ENCODE measurements at regions not wholly inside any gene's neighbourhood (a gene's known extent, or its start where the extent isn't known, plus 50 kb on each side); places are given as distances from the start of the nearest gene placed in this dataset.

DNA sequence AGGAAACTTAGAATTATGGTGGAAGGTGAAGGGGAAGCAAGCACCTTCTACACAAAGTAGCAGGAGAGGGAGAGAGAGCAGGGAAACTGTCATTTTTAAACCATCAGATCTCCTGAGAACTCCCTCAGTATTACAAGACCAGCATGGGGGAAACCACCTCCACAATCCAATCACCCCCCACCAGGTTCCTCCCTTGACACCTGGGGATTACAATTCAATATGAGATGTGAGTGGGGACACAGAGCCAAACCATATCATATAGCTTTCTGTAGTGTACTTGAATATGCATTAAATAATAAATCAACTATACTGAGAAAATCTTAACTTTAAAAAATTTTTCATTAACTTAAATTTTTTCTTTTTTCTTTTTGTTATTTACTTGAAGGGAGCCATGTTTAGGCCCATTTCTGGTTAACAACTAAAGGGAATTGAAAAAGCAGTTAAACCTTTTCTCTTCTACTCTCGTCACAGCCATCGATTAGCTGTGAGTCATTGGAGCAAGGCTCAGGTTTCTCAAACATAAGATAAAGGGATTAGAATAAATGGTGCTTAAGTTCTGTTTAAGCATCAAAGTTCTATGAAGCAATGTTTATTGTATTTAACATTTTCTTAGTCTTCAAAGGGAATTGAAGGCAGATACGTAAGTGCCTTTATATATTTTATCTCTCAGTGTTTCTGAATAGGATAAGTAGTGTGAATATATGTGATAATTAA lies 72.2 kb upstream of the DPT start (continued):
- TF ChIP-seq, protein P1, sequence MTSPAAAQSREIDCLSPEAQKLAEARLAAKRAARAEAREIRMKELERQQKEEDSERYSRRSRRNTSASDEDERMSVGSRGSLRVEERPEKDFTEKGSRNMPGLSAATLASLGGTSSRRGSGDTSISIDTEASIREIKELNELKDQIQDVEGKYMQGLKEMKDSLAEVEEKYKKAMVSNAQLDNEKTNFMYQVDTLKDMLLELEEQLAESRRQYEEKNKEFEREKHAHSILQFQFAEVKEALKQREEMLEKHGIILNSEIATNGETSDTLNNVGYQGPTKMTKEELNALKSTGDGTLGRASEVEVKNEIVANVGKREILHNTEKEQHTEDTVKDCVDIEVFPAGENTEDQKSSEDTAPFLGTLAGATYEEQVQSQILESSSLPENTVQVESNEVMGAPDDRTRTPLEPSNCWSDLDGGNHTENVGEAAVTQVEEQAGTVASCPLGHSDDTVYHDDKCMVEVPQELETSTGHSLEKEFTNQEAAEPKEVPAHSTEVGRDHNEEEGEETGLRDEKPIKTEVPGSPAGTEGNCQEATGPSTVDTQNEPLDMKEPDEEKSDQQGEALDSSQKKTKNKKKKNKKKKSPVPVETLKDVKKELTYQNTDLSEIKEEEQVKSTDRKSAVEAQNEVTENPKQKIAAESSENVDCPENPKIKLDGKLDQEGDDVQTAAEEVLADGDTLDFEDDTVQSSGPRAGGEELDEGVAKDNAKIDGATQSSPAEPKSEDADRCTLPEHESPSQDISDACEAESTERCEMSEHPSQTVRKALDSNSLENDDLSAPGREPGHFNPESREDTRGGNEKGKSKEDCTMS (CRISPR knock-in tag; conservative IDR thresholded peaks at IDR 0.05): no peak
- TF ChIP-seq FOXC1 (CRISPR knock-in tag; IDR thresholded peaks at IDR 0.05; ENCODE audit: borderline replicate concordance) (no peak), SPEN (CRISPR knock-in tag; IDR thresholded peaks at IDR 0.05; ENCODE audit: low read depth) (no peak), ZNF749 (CRISPR knock-in tag; IDR thresholded peaks at IDR 0.05; ENCODE audit: borderline replicate concordance) (no peak), NFE2 (CRISPR knock-in tag; IDR thresholded peaks at IDR 0.05) (no peak), ZNF230 (CRISPR knock-in tag; IDR thresholded peaks at IDR 0.05) (no peak), MATR3 (CRISPR knock-in tag; IDR thresholded peaks at IDR 0.05) (no peak), ZNF572 (CRISPR knock-in tag; IDR thresholded peaks at IDR 0.05) (no peak), ZNF510 (CRISPR knock-in tag; IDR thresholded peaks at IDR 0.05; ENCODE audit: low read depth) (no peak), RFX3 (CRISPR knock-in tag; IDR thresholded peaks at IDR 0.05) (no peak), ARID2 (CRISPR knock-in tag; IDR thresholded peaks at IDR 0.05; ENCODE audit: borderline replicate concordance) (no peak), NCOA2 (CRISPR knock-in tag; IDR thresholded peaks at IDR 0.05) (peak; percentile 98), ZNF343 (CRISPR knock-in tag; IDR thresholded peaks at IDR 0.05) (no peak), ZNF33A (CRISPR knock-in tag; IDR thresholded peaks at IDR 0.05; ENCODE audit: borderline replicate concordance) (no peak), ZNF878 (CRISPR knock-in tag; IDR thresholded peaks at IDR 0.05) (peak; percentile 32; the same call in 1 of the 2 replicates), ELF3 (CRISPR knock-in tag; IDR thresholded peaks at IDR 0.05) (peak; percentile 68; the same call in 1 of the 2 replicates), SYNCRIP (IDR thresholded peaks at IDR 0.05; ENCODE audit: insufficient read depth, low read depth, low read length) (no peak), CEBPB (IDR thresholded peaks at IDR 0.05; ENCODE audit: borderline replicate concordance, low read depth, low read length) (peak; percentile 89; the same call in 1 of the 2 replicates), KDM6A (CRISPR knock-in tag; IDR thresholded peaks at IDR 0.05; ENCODE audit: low read depth) (peak; percentile 69)
- TF ChIP-seq, protein P2, sequence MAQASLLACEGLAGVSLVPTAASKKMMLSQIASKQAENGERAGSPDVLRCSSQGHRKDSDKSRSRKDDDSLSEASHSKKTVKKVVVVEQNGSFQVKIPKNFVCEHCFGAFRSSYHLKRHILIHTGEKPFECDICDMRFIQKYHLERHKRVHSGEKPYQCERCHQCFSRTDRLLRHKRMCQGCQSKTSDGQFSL (CRISPR knock-in tag; IDR thresholded peaks at IDR 0.05): no peak
- TF ChIP-seq, protein P3, sequence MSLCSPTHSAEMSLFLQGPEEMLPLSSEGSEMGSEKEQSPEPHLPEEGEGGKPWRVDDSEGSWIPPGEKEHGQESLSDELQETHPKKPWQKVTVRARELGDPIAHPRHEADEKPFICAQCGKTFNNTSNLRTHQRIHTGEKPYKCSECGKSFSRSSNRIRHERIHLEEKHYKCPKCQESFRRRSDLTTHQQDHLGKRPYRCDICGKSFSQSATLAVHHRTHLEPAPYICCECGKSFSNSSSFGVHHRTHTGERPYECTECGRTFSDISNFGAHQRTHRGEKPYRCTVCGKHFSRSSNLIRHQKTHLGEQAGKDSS (CRISPR knock-in tag; IDR thresholded peaks at IDR 0.05; ENCODE audit: borderline replicate concordance, low read depth): no peak
- TF ChIP-seq, protein P4, sequence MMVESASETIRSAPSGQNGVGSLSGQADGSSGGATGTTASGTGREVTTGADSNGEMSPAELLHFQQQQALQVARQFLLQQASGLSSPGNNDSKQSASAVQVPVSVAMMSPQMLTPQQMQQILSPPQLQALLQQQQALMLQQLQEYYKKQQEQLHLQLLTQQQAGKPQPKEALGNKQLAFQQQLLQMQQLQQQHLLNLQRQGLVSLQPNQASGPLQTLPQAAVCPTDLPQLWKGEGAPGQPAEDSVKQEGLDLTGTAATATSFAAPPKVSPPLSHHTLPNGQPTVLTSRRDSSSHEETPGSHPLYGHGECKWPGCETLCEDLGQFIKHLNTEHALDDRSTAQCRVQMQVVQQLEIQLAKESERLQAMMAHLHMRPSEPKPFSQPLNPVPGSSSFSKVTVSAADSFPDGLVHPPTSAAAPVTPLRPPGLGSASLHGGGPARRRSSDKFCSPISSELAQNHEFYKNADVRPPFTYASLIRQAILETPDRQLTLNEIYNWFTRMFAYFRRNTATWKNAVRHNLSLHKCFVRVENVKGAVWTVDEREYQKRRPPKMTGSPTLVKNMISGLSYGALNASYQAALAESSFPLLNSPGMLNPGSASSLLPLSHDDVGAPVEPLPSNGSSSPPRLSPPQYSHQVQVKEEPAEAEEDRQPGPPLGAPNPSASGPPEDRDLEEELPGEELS (CRISPR knock-in tag; IDR thresholded peaks at IDR 0.05): peak; percentile 86
- TF ChIP-seq, protein P5, sequence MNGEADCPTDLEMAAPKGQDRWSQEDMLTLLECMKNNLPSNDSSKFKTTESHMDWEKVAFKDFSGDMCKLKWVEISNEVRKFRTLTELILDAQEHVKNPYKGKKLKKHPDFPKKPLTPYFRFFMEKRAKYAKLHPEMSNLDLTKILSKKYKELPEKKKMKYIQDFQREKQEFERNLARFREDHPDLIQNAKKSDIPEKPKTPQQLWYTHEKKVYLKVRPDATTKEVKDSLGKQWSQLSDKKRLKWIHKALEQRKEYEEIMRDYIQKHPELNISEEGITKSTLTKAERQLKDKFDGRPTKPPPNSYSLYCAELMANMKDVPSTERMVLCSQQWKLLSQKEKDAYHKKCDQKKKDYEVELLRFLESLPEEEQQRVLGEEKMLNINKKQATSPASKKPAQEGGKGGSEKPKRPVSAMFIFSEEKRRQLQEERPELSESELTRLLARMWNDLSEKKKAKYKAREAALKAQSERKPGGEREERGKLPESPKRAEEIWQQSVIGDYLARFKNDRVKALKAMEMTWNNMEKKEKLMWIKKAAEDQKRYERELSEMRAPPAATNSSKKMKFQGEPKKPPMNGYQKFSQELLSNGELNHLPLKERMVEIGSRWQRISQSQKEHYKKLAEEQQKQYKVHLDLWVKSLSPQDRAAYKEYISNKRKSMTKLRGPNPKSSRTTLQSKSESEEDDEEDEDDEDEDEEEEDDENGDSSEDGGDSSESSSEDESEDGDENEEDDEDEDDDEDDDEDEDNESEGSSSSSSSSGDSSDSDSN (CRISPR knock-in tag; IDR thresholded peaks at IDR 0.05): no peak
